ENCODE measurements at regions not wholly inside any gene's neighbourhood (a gene's known extent, or its start where the extent isn't known, plus 50 kb on each side); places are given as distances from the start of the nearest gene placed in this dataset.

DNA sequence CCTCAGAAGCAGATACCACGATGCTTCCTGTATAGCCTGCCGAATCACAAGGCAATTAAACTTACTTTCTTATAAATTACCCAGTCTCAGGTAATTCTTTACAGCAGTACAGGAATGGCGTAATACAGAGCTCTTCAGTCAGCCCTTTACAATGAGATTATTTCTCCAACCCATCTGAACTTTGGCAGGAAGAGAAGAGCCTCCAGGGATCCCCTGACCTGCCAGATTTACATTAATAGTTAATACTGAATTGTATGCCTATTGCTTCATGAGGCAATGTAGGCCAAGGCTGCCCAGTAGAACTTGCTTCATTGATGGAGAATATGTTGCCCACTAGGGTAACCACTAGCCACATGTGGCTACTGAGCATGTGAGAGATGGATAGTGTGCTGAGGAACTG lies 608.7 kb downstream of the SH2D4B start:
- no peak overlapping the region for H3K4me3 ChIP-seq (replicated peaks in 1 of 3; ENCODE audit: low read depth in 2 of 3, low read length in 3 of 3)
- Mint-ChIP-seq H3K9me3 (no peaks in the 10 kb centered on the region), H3K4me1 (no peaks in the 10 kb centered on the region), H3K36me3 (no peaks in the 10 kb centered on the region), H3K4me3 (no peak overlapping the region), H3K27ac (no peak overlapping the region), H3K27me3 (ENCODE audit: low read depth in 3 of 3) (no peaks in the 10 kb centered on the region)
- no peak for TF ChIP-seq CTCF (IDR thresholded peaks at IDR 0.05)
- DNase-seq: no peak
- H3K27ac ChIP-seq (ENCODE audit: low read depth in 1 of 2, low read length in 2 of 2): no peak overlapping the region
- no peaks in the 10 kb centered on the region for H3K4me1 ChIP-seq (ENCODE audit: control insufficient read depth in 1 of 2, insufficient read depth in 2 of 2, low read length in 2 of 2)
- no peak overlapping the region for H3K4me2 ChIP-seq (replicated peaks; ENCODE audit: extremely low read depth, low read length, poor library complexity, severe bottlenecking)
- H3K9me3 ChIP-seq (replicated peaks in 1 of 2; ENCODE audit: control insufficient read depth in 1 of 2, insufficient read depth in 1 of 2, low read length in 2 of 2): no peaks in the 10 kb centered on the region
- no peaks in the 10 kb centered on the region for H3K36me3 ChIP-seq (replicated peaks in 1 of 2; ENCODE audit: control insufficient read depth in 1 of 2, insufficient read depth in 2 of 2, low read length in 2 of 2)
- intact Hi-C loops (cut with micrococcal nuclease): no loop called here
- H3K9ac ChIP-seq (ENCODE audit: insufficient read depth, low read length, poor library complexity, severe bottlenecking): no peak overlapping the region
- no peaks in the 10 kb centered on the region for H3K27me3 ChIP-seq (ENCODE audit: control insufficient read depth in 2 of 2, insufficient read depth in 2 of 2, low read length in 2 of 2)
- H2AFZ ChIP-seq (ENCODE audit: insufficient read depth, low read depth, low read length, poor library complexity, severe bottlenecking): no peak overlapping the region
- H3K79me2 ChIP-seq (ENCODE audit: insufficient read depth, low read length): no peaks in the 10 kb centered on the region
- no peaks in the 10 kb centered on the region for H4K20me1 ChIP-seq (ENCODE audit: insufficient read depth, low read length)
- 91% methylated on average over 2 of the region's 3 CpGs for WGBS (ENCODE audit: insufficient coverage)

DNA sequence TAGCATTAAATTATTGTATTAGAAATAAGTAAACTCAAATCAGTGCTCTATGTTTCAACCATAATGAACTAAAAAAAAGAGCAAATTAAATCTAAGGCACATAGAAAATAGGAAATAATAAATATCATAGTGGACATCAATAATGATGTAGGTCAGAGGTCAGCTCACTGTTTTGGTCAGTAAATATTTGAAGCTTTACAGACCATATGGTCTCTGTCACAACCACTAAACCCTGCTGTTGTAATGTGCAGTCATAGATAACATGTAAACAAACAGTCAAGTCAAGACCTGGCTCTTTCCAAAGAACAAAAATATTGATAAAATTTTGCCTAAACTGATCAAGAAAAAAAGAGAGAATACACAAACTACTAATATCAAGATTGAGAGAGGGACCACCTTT lies 615.0 kb downstream of the SH2D4B start:
- Mint-ChIP-seq H3K9me3 (no peaks in the 10 kb centered on the region), H3K4me3 (no peak overlapping the region), H3K4me1 (no peaks in the 10 kb centered on the region), H3K27me3 (ENCODE audit: low read depth in 3 of 3) (no peaks in the 10 kb centered on the region), H3K27ac (no peak overlapping the region), H3K36me3 (no peaks in the 10 kb centered on the region)
- Histone ChIP-seq H3K36me3 (replicated peaks in 1 of 2; ENCODE audit: control insufficient read depth in 1 of 2, insufficient read depth in 2 of 2, low read length in 2 of 2) (no peaks in the 10 kb centered on the region), H3K79me2 (ENCODE audit: insufficient read depth, low read length) (no peaks in the 10 kb centered on the region), H3K9me3 (replicated peaks in 1 of 2; ENCODE audit: control insufficient read depth in 1 of 2, insufficient read depth in 1 of 2, low read length in 2 of 2) (no peaks in the 10 kb centered on the region), H3K4me2 (replicated peaks; ENCODE audit: extremely low read depth, low read length, poor library complexity, severe bottlenecking) (no peak overlapping the region), H3K9ac (ENCODE audit: insufficient read depth, low read length, poor library complexity, severe bottlenecking) (no peak overlapping the region), H4K20me1 (ENCODE audit: insufficient read depth, low read length) (no peaks in the 10 kb centered on the region), H2AFZ (ENCODE audit: insufficient read depth, low read depth, low read length, poor library complexity, severe bottlenecking) (no peak overlapping the region), H3K4me1 (ENCODE audit: control insufficient read depth in 1 of 2, insufficient read depth in 2 of 2, low read length in 2 of 2) (no peaks in the 10 kb centered on the region), H3K27me3 (ENCODE audit: control insufficient read depth in 2 of 2, insufficient read depth in 2 of 2, low read length in 2 of 2) (no peaks in the 10 kb centered on the region), H3K4me3 (replicated peaks in 1 of 3; ENCODE audit: low read depth in 2 of 3, low read length in 3 of 3) (no peak overlapping the region), H3K27ac (ENCODE audit: low read depth in 1 of 2, low read length in 2 of 2) (no peak overlapping the region)
- intact Hi-C loops (cut with micrococcal nuclease): no loop called here
- no peak for TF ChIP-seq CTCF (IDR thresholded peaks at IDR 0.05)
- no peak for DNase-seq
